UCSD-AML1 (cell line): ENCODE measurements at regions not wholly inside any gene's neighbourhood (a gene's known extent, or its start where the extent isn't known, plus 50 kb on each side); places are given as distances from the start of the nearest gene placed in this dataset.
"Not testable (repeated sequence)": the region's sequence is repeated elsewhere in the genome, so short reads cannot be mapped to it uniquely, and the experiment has no call there.

ENCODE experiments used
- DNase-seq: peaks from one replicate; lab custom pipeline; 2025; ENCODE audit not compliant: unreplicated experiment; lab: John Stamatoyannopoulos, UW

DNA sequence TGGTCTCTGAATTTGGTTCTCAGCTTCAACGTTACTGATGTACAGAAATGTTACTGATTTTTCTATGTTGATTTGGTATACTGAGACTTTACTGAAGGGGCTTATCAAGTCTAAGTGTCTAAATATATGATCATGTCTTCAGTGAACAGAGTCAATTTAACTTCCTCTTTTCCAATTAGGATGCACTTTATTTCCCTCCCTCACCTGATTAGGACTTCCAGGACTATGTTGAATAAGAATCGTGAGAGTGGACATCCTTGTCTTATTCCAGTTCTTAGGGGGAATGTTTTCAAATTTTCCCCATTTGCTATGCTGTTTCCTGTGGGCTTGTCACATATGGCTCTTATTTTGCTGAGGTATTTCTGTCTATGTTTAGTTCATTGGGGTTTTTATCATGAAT, 349.5 kb downstream of the PRR16 start:
- DNase-seq = no peak

DNA sequence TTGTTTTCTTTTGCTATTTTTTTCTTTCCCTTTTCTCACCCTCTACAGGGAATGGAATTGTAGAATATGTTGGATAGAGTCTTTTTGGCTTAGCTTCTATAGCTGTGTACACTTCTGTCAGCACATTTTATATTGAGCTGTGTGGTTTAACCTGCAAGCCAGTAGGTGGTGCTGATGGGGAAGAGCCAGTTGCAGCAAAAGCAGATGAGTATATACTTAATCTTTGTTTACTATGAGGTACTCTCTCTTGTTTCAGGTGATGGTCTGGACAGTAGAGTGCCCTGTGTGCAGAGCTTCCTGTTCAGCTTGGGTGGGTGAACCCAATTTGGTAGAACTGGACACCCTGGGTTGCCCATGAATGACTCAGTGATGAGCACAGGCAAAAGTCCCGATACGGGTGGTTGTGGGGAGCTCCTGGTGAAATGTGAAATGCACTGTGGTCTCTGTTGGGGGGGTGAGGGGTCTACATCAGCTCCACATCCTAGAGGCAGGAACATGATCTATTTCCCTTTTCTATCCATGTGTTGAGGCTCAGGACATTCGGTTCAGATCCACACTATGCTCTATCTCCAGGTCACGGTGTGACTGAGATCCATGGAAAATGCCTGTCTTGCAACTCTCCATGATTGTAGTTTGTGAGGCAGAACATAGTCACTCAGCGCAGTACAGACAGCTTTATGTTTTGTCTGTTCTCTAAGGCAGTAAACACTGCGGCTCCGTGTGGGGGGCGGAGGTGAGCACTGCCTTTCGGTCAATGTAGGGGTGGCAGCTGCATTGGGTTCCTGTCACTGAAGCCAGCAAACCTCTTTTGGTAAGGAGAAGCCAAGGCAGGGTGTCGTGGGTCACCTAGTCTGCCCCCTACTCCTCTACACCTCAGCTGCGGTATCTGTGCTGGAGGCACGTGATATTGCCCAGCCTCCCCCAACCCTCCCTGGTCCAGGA, 353.2 kb downstream of the PRR16 start:
- DNase-seq = peak; percentile 7

DNA sequence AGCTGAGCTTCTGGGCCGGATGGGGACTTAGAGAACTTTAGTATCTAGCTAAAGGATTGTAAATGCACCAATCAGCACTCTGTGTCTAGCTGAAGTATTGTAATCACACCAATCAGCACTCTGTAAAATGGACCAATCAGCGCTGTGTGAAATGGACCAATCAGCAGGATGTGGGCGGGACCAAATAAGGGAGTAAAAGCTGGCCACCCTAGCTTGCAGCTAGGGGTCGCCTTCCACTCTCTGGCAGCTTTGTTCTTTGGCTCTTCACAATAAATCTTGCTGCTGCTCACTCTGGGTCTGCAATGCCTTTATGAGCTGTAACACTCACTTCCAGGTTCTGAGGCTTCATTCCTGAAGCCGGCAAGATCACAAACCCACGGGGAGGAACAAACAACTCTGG, 354.0 kb downstream of the PRR16 start:
- DNase-seq = peak; percentile 7

- no peak for DNase-seq
Measured at GRCh38 chr5:120823328-120823727, 359.2 kb downstream of the PRR16 start.

- DNase-seq = not testable (repeated sequence)
Measured at GRCh38 chr5:120831646-120832045, 367.5 kb downstream of the PRR16 start.

- DNase-seq = no peak
Measured at GRCh38 chr5:120841830-120842229, 377.7 kb downstream of the PRR16 start.

GRCh38 chr5:120843390-120843980, 379.4 kb downstream of the PRR16 start:
- peak; percentile 2 for DNase-seq

DNA sequence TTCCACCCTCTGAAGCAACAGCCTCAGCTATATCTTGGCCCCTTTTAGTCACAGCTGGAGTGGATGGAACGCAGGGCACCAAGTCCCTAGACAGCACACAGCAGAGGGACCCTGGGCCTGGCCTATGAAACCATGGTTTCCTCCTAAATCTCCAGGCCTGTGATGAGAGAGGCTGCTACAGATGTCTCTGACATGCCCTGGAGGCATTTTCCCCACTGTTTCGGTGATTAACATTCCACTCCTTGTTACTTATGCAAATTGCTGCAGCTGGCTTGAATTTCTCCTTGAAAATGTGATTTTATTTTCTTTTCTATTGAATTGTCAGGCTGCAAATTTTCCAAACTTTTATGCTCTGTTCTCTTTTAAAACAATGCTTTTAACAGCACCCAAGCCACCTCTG, 384.8 kb downstream of the PRR16 start:
- no peak for DNase-seq

- no peak for DNase-seq
Measured at GRCh38 chr5:120852222-120852860, 388.2 kb downstream of the PRR16 start.

GRCh38 chr5:120866997-120867396, 402.9 kb downstream of the PRR16 start:
- peak; percentile 1 for DNase-seq

- no peak for DNase-seq
Measured at GRCh38 chr5:120869831-120870230, 405.7 kb downstream of the PRR16 start.

GRCh38 chr5:120872297-120872696, 408.2 kb downstream of the PRR16 start:
- DNase-seq = no peak

DNA sequence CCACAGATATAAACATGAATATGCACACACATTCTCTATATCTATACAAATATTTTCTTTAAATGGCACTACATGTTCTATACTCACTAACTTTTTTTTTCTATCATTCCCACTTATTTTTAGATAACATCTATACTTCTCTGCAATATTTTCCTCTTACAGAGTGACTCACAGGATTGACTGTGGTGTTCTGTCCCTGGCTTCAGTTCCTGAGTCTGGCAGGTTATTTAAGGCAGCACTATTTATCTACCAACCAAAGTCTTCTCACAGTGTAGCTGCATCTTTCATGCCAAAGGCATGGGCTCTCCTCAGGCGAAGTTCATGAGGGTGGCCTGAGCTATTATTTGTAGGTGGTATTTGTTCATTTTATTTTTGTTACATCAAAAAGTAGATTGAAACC, 409.0 kb downstream of the PRR16 start:
- DNase-seq = no peak

- no peak for DNase-seq
Measured at GRCh38 chr5:120874081-120874862, 410.2 kb downstream of the PRR16 start.

DNA sequence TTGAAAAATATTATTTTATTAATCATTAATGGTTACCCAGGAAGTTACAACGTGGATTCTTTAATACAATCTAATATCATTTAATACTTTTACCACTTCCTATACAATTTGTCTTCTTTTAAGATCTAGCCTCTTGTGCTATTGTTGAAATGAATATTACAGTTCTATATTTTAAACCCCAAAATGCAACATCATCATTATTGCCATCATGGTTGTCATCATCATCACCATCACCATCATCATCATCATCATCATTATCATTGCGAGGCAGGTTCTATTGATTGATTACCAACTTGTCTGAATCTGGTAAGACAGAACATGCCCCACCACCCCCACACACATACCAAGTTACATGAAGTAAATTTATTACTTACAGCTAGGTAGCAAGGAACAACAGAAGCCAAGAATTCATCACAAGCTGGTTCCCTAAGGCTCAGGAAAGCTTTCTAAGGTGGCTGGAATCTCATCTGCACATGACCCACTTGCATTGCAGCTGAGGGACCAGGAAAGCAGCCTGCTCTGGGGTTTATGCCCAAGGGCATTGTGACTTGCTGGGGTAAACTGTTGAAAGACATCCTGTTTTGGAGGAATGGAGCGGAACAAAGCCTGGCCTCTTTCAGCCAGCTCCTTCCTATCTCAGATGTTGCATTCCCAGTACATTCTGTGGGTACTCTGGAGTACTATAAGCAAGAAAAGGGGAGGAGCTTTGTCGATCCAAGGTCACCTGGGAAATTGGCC, 418.1 kb downstream of the PRR16 start:
- DNase-seq = peak; percentile 1

DNA sequence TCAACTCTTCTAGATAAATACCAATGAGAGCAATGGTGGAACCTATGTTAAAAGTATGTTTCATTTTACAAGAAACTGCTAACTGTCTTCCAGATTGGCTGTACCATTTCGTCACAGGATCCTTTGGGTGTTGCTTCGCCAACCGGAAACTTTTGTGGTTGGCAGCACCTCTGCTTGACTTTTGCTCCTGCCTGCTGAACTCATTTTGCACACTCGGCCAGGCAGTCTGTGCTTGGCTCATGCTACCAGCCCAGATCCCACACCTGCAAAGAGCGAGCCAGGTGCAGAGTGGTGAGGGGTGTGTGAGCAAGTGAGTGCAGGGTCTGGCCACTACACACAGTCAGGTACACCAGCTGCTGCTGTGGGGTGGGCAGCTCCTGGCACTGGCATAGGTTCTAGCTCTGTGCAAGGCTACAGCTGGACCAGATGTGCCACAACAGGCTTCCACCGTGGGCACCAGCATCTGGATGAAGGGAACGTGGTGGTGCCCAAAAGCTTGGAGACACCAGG, 422.3 kb downstream of the PRR16 start:
- DNase-seq = peak; percentile 3

- no peak for DNase-seq
Measured at GRCh38 chr5:120895660-120896059, 431.6 kb downstream of the PRR16 start.

GRCh38 chr5:120901199-120901598, 437.1 kb downstream of the PRR16 start:
- DNase-seq = no peak

- no peak for DNase-seq
Measured at GRCh38 chr5:120907953-120908352, 443.9 kb downstream of the PRR16 start.

DNA sequence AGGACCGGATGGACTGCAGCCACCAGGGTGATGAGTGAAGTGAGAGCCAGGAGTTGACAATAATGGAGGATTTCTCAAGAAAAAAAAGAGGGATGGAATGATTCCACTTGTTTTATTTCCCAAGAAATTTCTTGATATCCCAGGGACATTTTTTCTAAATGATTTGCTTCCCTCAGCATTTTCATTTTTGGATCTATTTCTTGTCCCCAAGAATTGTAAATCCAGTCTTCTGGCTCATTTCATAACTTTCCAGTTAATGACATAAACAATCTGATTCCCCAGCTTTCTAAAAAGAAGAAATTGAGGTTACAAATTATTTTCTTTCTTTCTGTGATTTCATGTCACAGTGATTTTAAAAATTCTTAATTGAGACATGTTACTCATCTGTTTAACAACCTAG, 446.5 kb downstream of the PRR16 start:
- DNase-seq = no peak
